MV-4-11 (cell line): ENCODE measurements at regions not wholly inside any gene's neighbourhood (a gene's known extent, or its start where the extent isn't known, plus 50 kb on each side); places are given as distances from the start of the nearest gene placed in this dataset.

Experiments
- DNase-seq: peaks from one replicate; lab custom pipeline; 2025; lab: John Stamatoyannopoulos, UW

DNA sequence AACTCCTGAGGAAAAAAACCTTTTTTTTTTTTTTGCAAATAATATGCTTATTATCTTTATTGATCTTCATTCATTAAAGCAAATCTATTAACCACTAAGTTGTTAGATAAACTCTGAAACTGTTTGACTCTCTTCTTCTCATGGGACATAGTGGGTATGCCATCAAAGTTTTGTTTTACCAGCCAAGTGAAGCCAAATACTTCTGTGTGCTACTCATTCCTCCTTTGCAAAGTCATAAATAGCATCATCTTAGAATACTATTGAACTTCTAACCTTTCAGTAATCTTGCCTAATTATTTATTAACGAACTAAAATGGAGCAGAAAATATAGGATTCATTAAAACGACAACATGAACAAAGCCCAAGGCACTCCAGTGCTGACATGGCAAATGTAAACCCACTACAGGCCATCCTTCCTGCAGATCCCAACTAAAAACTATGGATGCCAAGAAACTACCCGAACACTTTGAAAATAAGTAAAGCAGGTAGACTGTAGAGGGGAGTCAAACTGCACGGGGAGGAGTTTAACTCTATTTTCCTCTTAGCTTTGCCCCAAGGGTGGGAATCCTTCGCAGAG, 61.2 kb upstream of the ODAD2 start:
- DNase-seq, result no peak

GRCh38 chr10:28058746-28059145, 59.9 kb upstream of the ODAD2 start:
- no peak for DNase-seq

- DNase-seq, result no peak
These were observed 55.5 kb upstream of the ODAD2 start for GRCh38 chr10:28054228-28054860.

GRCh38 chr10:28049286-28049685, 50.4 kb upstream of the ODAD2 start:
- no peak for DNase-seq
